Hindlimb muscle (tissue), 1 donor: ENCODE measurements at regions not wholly inside any gene's neighbourhood (a gene's known extent, or its start where the extent isn't known, plus 50 kb on each side); places are given as distances from the start of the nearest gene placed in this dataset.
"Not testable (repeated sequence)": the region's sequence is repeated elsewhere in the genome, so short reads cannot be mapped to it uniquely, and the experiment has no call there.

Experiments used
- DNase-seq: peaks from one replicate; pipeline ENCODE4 v3.0.0-alpha.2; 2013

- DNase-seq = peak; percentile 36
These were observed 177.9 kb downstream of the RPS24 start for GRCh38 chr10:78211561-78212051.

- peak; percentile 43 for DNase-seq
These were observed 178.6 kb downstream of the RPS24 start for GRCh38 chr10:78212060-78212785.

GRCh38 chr10:78212786-78213175 is 179.1 kb downstream of the RPS24 start:
- no peak for DNase-seq

GRCh38 chr10:78214955-78215354 is 181.3 kb downstream of the RPS24 start:
- DNase-seq = peak; percentile 23

GRCh38 chr10:78215645-78216044 is 182.0 kb downstream of the RPS24 start:
- peak; percentile 95 for DNase-seq

GRCh38 chr10:78217336-78217735 is 183.7 kb downstream of the RPS24 start:
- DNase-seq = no peak

GRCh38 chr10:78218798-78219490 is 185.3 kb downstream of the RPS24 start:
- no peak for DNase-seq

GRCh38 chr10:78219568-78219967 is 185.9 kb downstream of the RPS24 start:
- DNase-seq = not testable (repeated sequence)

- no peak for DNase-seq
These were observed 187.1 kb downstream of the RPS24 start for GRCh38 chr10:78220781-78221180.

- no peak for DNase-seq
These were observed 188.6 kb downstream of the RPS24 start for GRCh38 chr10:78222096-78222790.

GRCh38 chr10:78223088-78223487 is 189.4 kb downstream of the RPS24 start:
- DNase-seq = no peak

- no peak for DNase-seq
These were observed 190.9 kb downstream of the RPS24 start for GRCh38 chr10:78224602-78225001.

- no peak for DNase-seq
These were observed 191.9 kb downstream of the RPS24 start for GRCh38 chr10:78225594-78225993.

- DNase-seq = no peak
These were observed 195.8 kb downstream of the RPS24 start for GRCh38 chr10:78229489-78229888.

GRCh38 chr10:78229950-78230675 is 196.4 kb downstream of the RPS24 start:
- no peak for DNase-seq

- no peak for DNase-seq
These were observed 197.7 kb downstream of the RPS24 start for GRCh38 chr10:78231327-78231726.

GRCh38 chr10:78231939-78232338 is 198.3 kb downstream of the RPS24 start:
- no peak for DNase-seq

- DNase-seq = no peak
These were observed 202.9 kb downstream of the RPS24 start for GRCh38 chr10:78236416-78237015.

GRCh38 chr10:78237951-78238350 is 204.3 kb downstream of the RPS24 start:
- DNase-seq = not testable (repeated sequence)

GRCh38 chr10:78247266-78247665 is 213.6 kb downstream of the RPS24 start:
- DNase-seq = no peak

GRCh38 chr10:78247821-78248220 is 214.2 kb downstream of the RPS24 start:
- no peak for DNase-seq
